SKM-1 (cell line): ENCODE measurements at regions not wholly inside any gene's neighbourhood (a gene's known extent, or its start where the extent isn't known, plus 50 kb on each side); places are given as distances from the start of the nearest gene placed in this dataset.
"Not testable (repeated sequence)": the region's sequence is repeated elsewhere in the genome, so short reads cannot be mapped to it uniquely, and the experiment has no call there.

ENCODE experiments used
- DNase-seq: peaks from one replicate; lab custom pipeline; 2025; ENCODE audit not compliant: unreplicated experiment; lab: John Stamatoyannopoulos, UW

GRCh38 chr6:157727629-157728182 lies 95.3 kb upstream of the SNX9 start:
- DNase-seq = no peak

DNA sequence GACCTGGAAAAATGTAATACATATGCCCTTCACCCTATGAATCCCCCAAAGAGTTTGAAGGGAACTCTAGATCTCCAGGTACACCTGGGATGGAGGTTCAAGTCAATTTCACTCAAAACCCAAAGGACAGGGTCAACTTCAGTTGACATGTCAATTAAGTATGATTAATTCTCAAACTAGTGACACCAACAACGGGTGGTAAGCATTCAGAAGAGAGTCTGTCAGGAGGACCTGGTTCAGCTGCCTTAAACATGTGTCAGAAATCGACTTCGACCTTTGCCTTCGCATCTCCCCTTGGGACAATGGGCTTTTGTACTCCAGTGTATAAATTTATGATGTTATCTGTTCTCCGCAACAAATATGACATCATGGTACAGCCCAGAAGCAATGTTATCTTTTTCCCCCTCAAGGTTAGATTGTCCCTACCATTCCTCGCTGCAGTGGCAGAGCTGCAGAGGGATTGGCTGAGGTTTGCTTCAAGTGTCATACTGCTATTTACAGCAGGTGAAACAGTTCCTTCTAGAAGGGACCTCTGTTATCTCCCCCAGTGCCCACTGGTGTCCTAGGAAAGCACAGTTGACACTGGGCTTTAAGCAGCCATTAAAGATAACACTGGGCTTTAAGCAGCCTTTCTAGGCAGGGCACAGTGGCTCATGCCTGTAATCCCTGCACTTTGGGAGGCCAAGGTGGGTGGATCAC lies 94.7 kb upstream of the SNX9 start:
- no peak for DNase-seq

DNA sequence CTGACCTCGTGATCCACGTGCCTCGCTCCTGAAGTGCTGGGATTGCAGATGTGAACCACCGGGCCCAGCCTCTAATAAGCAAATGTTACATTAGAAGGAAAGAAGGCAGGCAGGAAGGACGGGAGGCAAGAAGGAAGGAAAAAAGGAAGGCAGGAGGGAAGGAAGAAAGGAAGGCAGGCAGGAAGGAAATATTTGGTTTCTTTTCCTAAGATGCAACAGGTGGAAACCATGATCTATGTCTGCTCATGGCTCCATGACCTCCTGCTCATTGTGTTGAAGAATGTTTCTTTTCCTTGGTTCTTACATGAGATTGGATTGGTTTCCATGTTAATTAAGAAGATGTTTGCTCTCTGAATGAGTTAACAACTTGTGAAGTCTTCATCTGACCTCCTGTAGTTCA lies 91.8 kb upstream of the SNX9 start:
- DNase-seq = no peak

- DNase-seq = no peak
Observed at GRCh38 chr6:157732007-157732406, 91.0 kb upstream of the SNX9 start.

GRCh38 chr6:157732416-157733161 lies 90.5 kb upstream of the SNX9 start:
- no peak for DNase-seq

DNA sequence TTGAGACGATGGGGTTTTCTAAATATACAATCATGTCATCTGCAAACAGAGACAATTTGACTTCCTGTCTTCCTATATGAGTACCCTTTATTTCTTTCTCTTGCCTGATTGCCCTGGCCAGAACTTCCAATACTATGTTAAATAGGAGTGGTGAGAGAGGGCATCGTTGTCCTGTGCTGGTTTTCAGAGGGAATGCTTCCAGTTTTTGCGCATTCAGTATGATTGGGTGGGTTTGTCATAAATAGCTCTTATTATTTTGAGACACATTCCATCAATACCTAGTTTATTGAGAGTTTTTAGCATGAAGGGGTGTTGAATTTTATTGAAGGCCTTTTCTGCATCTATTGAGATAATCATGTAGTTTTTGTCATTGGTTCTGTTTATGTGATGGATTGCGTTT lies 86.5 kb upstream of the SNX9 start:
- not testable (repeated sequence) for DNase-seq

DNA sequence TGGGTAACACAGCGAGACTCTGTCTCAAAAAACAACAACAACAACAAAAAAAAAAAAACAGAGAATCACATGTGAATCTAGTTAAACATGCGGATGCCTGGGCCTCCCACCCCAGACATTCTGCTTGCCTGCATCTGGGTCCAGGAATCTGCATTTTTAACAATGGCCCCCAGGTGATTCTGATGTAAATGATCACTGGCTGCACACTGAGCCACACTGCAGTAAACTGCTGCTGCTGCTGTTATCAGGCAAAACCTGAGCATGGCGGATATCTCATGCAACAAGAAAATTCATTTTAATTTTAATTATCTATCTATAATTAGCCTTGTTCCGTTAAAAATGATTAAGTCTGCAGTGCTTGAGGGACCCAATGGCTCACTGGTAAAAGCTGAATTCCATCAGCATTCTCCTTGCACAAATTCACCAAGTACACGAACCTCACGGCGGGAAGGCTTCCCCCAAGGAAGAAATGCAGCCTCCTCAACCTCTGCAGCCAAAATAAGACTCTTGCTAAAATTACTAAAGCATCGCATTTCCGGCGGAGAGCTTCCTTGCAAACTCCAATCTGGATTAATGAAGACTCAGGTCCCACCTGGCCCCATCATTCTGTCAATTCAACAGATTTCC lies 81.6 kb upstream of the SNX9 start:
- no peak for DNase-seq

GRCh38 chr6:157741948-157742556 lies 81.0 kb upstream of the SNX9 start:
- DNase-seq = no peak

GRCh38 chr6:157744102-157744601 lies 78.9 kb upstream of the SNX9 start:
- DNase-seq = no peak

GRCh38 chr6:157746897-157747296 lies 76.1 kb upstream of the SNX9 start:
- no peak for DNase-seq

GRCh38 chr6:157747370-157747769 lies 75.7 kb upstream of the SNX9 start:
- no peak for DNase-seq

DNA sequence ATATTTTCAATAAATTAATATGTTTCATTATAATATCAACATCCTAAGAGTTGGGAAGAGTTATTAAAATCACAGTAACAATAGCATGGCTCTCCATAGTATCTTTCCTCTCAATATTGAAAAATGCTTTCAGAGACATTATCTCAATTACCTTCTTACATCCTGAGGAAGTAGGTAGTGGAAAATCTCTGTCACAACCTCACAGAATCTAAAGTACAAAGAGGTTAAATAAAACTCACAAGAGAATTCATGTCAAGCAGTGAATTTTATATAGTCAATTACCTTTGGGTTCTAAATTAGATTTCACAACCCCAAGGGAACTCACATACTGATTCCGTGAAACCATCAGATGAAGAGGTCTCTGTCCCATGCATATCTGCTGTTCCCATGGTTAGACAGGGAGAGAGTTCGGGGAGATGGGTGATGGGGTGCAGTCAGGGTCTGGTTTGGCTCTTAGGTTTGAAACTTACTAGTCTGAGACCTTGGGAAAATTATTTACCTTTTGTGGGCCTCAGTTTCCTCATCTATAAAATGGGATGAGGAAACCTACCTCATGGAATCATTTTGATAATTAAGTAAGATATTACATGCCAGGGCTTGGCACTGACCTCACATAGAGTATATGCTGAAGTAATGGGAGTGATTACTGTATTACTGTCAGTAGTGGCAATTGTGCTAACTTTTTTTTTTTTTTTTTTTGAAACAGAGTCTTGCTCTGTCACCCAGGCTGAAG lies 74.0 kb upstream of the SNX9 start:
- DNase-seq = no peak

GRCh38 chr6:157750973-157751372 lies 72.1 kb upstream of the SNX9 start:
- DNase-seq = not testable (repeated sequence)

GRCh38 chr6:157751547-157752200 lies 71.4 kb upstream of the SNX9 start:
- no peak for DNase-seq

GRCh38 chr6:157752879-157753278 lies 70.2 kb upstream of the SNX9 start:
- DNase-seq = not testable (repeated sequence)

DNA sequence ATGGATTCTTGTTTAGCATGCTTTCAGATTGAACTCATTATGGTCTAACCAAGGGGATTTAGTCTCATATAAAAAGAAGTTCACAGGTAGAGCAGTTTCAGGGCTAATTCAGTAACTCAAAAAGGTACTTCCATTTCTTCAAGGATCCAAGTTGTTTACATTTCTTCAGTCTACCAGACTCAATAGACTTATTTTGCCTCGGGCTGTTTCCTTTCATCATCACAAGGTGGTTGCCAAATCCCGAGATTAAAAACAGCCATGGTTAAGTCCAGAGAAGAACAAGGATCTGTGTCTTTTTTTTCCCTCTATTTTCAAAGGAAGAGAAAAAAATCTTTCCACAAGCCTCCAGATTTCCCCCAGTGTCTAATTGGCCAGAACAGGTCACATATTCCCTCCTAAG lies 69.8 kb upstream of the SNX9 start:
- DNase-seq = no peak

- DNase-seq = not testable (repeated sequence)
Observed at GRCh38 chr6:157753801-157754200, 69.2 kb upstream of the SNX9 start.

GRCh38 chr6:157754351-157754750 lies 68.7 kb upstream of the SNX9 start:
- DNase-seq = no peak

GRCh38 chr6:157755032-157755745 lies 67.9 kb upstream of the SNX9 start:
- no peak for DNase-seq
